ENCODE measurements at regions not wholly inside any gene's neighbourhood (a gene's known extent, or its start where the extent isn't known, plus 50 kb on each side); places are given as distances from the start of the nearest gene placed in this dataset.
"Not testable (repeated sequence)": the region's sequence is repeated elsewhere in the genome, so short reads cannot be mapped to it uniquely, and the experiment has no call there.

- TF ChIP-seq CTCF (IDR thresholded peaks at IDR 0.05), result no peak
- TF ChIP-seq POLR2A (IDR thresholded peaks at IDR 0.05), result no peak
- no peak for TF ChIP-seq EP300 (IDR thresholded peaks at IDR 0.05; ENCODE audit: low read depth)
- peak; percentile 21 to 52 (median 26) for TF ChIP-seq POLR2AphosphoS5 (IDR thresholded peaks at IDR 0.05)
- H3K27me3 ChIP-seq, result no peaks in the 10 kb centered on the region
- intact Hi-C loops (cut with DNase I; ENCODE audit: low total_unique reads), result no loop called here
- in situ Hi-C loops (cut with MboI; ENCODE audit: low pct_ligation_motif_present in 1 of 4, low pct_unique_long_range_greater_than_20kb in 1 of 4, low sequenced_read_pairs in 3 of 4), result no loop called here
- no peak overlapping the region for H3K4me3 ChIP-seq
- H3K4me1 ChIP-seq, result no peaks in the 10 kb centered on the region
- H3K27ac ChIP-seq, result peak overlapping the region in 2 of 4 donors; percentile 20 to 51
- no peaks in the 10 kb centered on the region for H3K9me3 ChIP-seq
- WGBS, 2 donors (ENCODE audit: low coverage in 1 of 2), result 71 to 72% methylated on average over 4 of the region's 4 CpGs
- no peak for DNase-seq
- no peaks in the 10 kb centered on the region for H3K36me3 ChIP-seq
Observed at GRCh38 chr1:96559707-96560596, 161.6 kb upstream of the PTBP2 start.

- intact Hi-C loops (cut with DNase I; ENCODE audit: low total_unique reads), result no loop called here
- in situ Hi-C loops (cut with MboI; ENCODE audit: low pct_ligation_motif_present in 1 of 4, low pct_unique_long_range_greater_than_20kb in 1 of 4, low sequenced_read_pairs in 3 of 4), result no loop called here
Observed at GRCh38 chr1:96562094-96562493, 159.5 kb upstream of the PTBP2 start.

GRCh38 chr1:96564401-96564800 lies 157.2 kb upstream of the PTBP2 start:
- H3K36me3 ChIP-seq; intact Hi-C loops (cut with DNase I; ENCODE audit: low total_unique reads); H3K27me3 ChIP-seq; H3K4me3 ChIP-seq; H3K27ac ChIP-seq; DNase-seq; in situ Hi-C loops (cut with MboI; ENCODE audit: low pct_ligation_motif_present in 1 of 4, low pct_unique_long_range_greater_than_20kb in 1 of 4, low sequenced_read_pairs in 3 of 4); H3K9me3 ChIP-seq; H3K4me1 ChIP-seq: not testable (repeated sequence)
- 88 to 100% methylated on average over 3 of the region's 3 CpGs for WGBS, 2 donors (ENCODE audit: low coverage in 1 of 2)

More at GRCh38 chr1:96562094-96562493, 159.5 kb upstream of the PTBP2 start:
- Histone ChIP-seq H3K27ac (no peak overlapping the region), H3K27me3 (no peaks in the 10 kb centered on the region), H3K4me1 (no peaks in the 10 kb centered on the region), H3K4me3 (no peak overlapping the region), H3K36me3 (no peaks in the 10 kb centered on the region), H3K9me3 (no peaks in the 10 kb centered on the region)
- no peak for DNase-seq
- no peak for TF ChIP-seq POLR2AphosphoS5 (IDR thresholded peaks at IDR 0.05)
- no peak for TF ChIP-seq EP300 (IDR thresholded peaks at IDR 0.05; ENCODE audit: low read depth)
- no peak for TF ChIP-seq POLR2A (IDR thresholded peaks at IDR 0.05)
- no peak for TF ChIP-seq CTCF (IDR thresholded peaks at IDR 0.05)

- no peaks in the 10 kb centered on the region for H3K27me3 ChIP-seq
- no peak for DNase-seq
- H3K4me3 ChIP-seq, result no peak overlapping the region
- no peak overlapping the region for H3K27ac ChIP-seq
- TF ChIP-seq POLR2AphosphoS5 (IDR thresholded peaks at IDR 0.05), result no peak
- no peak for TF ChIP-seq EP300 (IDR thresholded peaks at IDR 0.05; ENCODE audit: low read depth)
- no peak for TF ChIP-seq CTCF (IDR thresholded peaks at IDR 0.05)
- TF ChIP-seq POLR2A (IDR thresholded peaks at IDR 0.05), result no peak
- H3K9me3 ChIP-seq, result no peaks in the 10 kb centered on the region
- intact Hi-C loops (cut with DNase I; ENCODE audit: low total_unique reads) (no loop called here), in situ Hi-C loops (cut with MboI; ENCODE audit: low pct_ligation_motif_present in 1 of 4, low pct_unique_long_range_greater_than_20kb in 1 of 4, low sequenced_read_pairs in 3 of 4) (no loop called here)
- H3K4me1 ChIP-seq, result no peaks in the 10 kb centered on the region
- no peaks in the 10 kb centered on the region for H3K36me3 ChIP-seq
- WGBS, 2 donors (ENCODE audit: low coverage in 1 of 2), result 67 to 80% methylated on average over 1 of the region's 1 CpG
Observed at GRCh38 chr1:96565546-96565945, 156.0 kb upstream of the PTBP2 start.
